Neural progenitor cell (in vitro differentiated cells): ENCODE measurements at regions not wholly inside any gene's neighbourhood (a gene's known extent, or its start where the extent isn't known, plus 50 kb on each side); places are given as distances from the start of the nearest gene placed in this dataset.

Experiments used
- DNase-seq: peaks from one replicate; pipeline ENCODE4 v3.0.0-alpha.2; 2016; ENCODE audit warnings: low spot score
- H2AFZ ChIP-seq: fragments of 200-600 bp; sonication (generic); replicated peaks from 2 replicates; pipeline ENCODE4 v1.6.1; 2016; ENCODE audit warnings: antibody characterized with exemption
- H3F3A ChIP-seq: fragments of 200-600 bp; sonication (generic); 2 replicates; pipeline ENCODE4 v1.6.1; 2016; ENCODE audit warnings: antibody characterized with exemption, low read depth
- H3K27ac ChIP-seq: fragments of 200-600 bp; sonication (generic); 2 replicates; pipeline ENCODE4 v1.5.1; 2016; ENCODE audit warnings: mild to moderate bottlenecking
- H3K27me3 ChIP-seq: fragments of 200-600 bp; sonication (generic); 2 replicates; pipeline ENCODE4 v1.6.1; 2016; ENCODE audit warnings: mild to moderate bottlenecking, moderate library complexity
- H3K36me3 ChIP-seq: fragments of 200-600 bp; sonication (generic); 2 replicates; pipeline ENCODE4 v1.5.1; 2016
- H3K4me1 ChIP-seq: fragments of 200-600 bp; sonication (generic); 2 replicates; pipeline ENCODE4 v1.6.1; 2016; ENCODE audit warnings: mixed run types
- H3K4me2 ChIP-seq: fragments of 200-600 bp; sonication (generic); 2 replicates; pipeline ENCODE4 v1.6.1; 2016
- H3K4me3 ChIP-seq: fragments of 200-600 bp; sonication (generic); 2 replicates; pipeline ENCODE4 v1.5.1; 2016
- H3K79me2 ChIP-seq: fragments of 200-600 bp; sonication (generic); 2 replicates; pipeline ENCODE4 v1.6.1; 2016; ENCODE audit warnings: low read depth
- H3K9ac ChIP-seq: fragments of 200-600 bp; sonication (generic); 2 replicates; pipeline ENCODE4 v1.6.1; 2016
- H3K9me3 ChIP-seq: fragments of 200-600 bp; sonication (generic); 2 replicates; pipeline ENCODE4 v1.5.1; 2016; ENCODE audit warnings: low read depth
- H4K20me1 ChIP-seq: fragments of 200-600 bp; sonication (generic); 2 replicates; pipeline ENCODE4 v1.6.1; 2016; ENCODE audit warnings: low read depth
- H3K27ac Mint-ChIP-seq: 3 replicates; pipeline ENCODE4 v1.8.0; 2021; ENCODE audit warnings: mixed read lengths
- H3K27me3 Mint-ChIP-seq: 2 replicates; pipeline ENCODE4 v1.8.0; 2022; ENCODE audit warnings: low read depth, mild to moderate bottlenecking, inconsistent platforms, moderate library complexity, mixed read lengths; ENCODE audit not compliant: insufficient read depth
- H3K36me3 Mint-ChIP-seq: 3 replicates; pipeline ENCODE4 v1.8.0; 2021; ENCODE audit warnings: mixed read lengths
- H3K4me1 Mint-ChIP-seq: 3 replicates; pipeline ENCODE4 v1.8.0; 2021; ENCODE audit warnings: mixed read lengths
- H3K4me3 Mint-ChIP-seq: 3 replicates; pipeline ENCODE4 v1.8.0; 2021; ENCODE audit warnings: mild to moderate bottlenecking, moderate library complexity, mixed read lengths
- H3K9me3 Mint-ChIP-seq: 3 replicates; pipeline ENCODE4 v1.8.0; 2020; ENCODE audit warnings: mixed read lengths
- CTCF ChIP-seq: fragments of 200-600 bp; sonication (generic); IDR thresholded peaks from 2 replicates; pipeline ENCODE4 v1.5.1; 2017; ENCODE audit warnings: antibody characterized with exemption, mild to moderate bottlenecking
- EZH2 ChIP-seq: fragments of 200-600 bp; sonication (generic); IDR thresholded peaks from 2 replicates; pipeline ENCODE4 v1.6.1; 2017; ENCODE audit warnings: antibody characterized with exemption, mild to moderate bottlenecking, moderate library complexity
- EZH2phosphoT487 ChIP-seq: fragments of 200-600 bp; sonication (generic); IDR thresholded peaks from 2 replicates; pipeline ENCODE4 v1.6.1; 2017; ENCODE audit warnings: antibody characterized with exemption

- Histone ChIP-seq H3K27ac (no peak overlapping the region), H3K4me1 (peaks cover 11% of the 10 kb centered on the region), H3K79me2 (no peaks in the 10 kb centered on the region), H3K4me2 (no peak overlapping the region), H3K9me3 (no peaks in the 10 kb centered on the region), H3K9ac (no peak overlapping the region), H3K36me3 (no peaks in the 10 kb centered on the region), H3K4me3 (no peak overlapping the region), H4K20me1 (no peaks in the 10 kb centered on the region), H3F3A (no peaks in the 10 kb centered on the region), H2AFZ (peak overlapping the region; percentile 20), H3K27me3 (no peaks in the 10 kb centered on the region)
- Mint-ChIP-seq H3K27me3 (no peaks in the 10 kb centered on the region), H3K9me3 (no peaks in the 10 kb centered on the region), H3K4me1 (peaks cover 10% of the 10 kb centered on the region), H3K4me3 (no peak overlapping the region), H3K27ac (no peak overlapping the region), H3K36me3 (no peaks in the 10 kb centered on the region)
- no peak for DNase-seq
- TF ChIP-seq EZH2 = no peak
- TF ChIP-seq EZH2phosphoT487 = no peak
- no peak for TF ChIP-seq CTCF
Observed at GRCh38 chr1:95308276-95309030, 74.4 kb downstream of the RWDD3 start.

- no peaks in the 10 kb centered on the region for H3K27me3 ChIP-seq
- no peaks in the 10 kb centered on the region for H3K79me2 ChIP-seq
- no peak overlapping the region for H2AFZ ChIP-seq
- Mint-ChIP-seq H3K4me1 (peaks cover 10% of the 10 kb centered on the region), H3K27ac (no peak overlapping the region), H3K4me3 (no peak overlapping the region), H3K27me3 (no peaks in the 10 kb centered on the region), H3K9me3 (no peaks in the 10 kb centered on the region), H3K36me3 (no peaks in the 10 kb centered on the region)
- H4K20me1 ChIP-seq = no peaks in the 10 kb centered on the region
- peak; percentile 80 for DNase-seq
- H3K4me3 ChIP-seq = no peak overlapping the region
- H3K4me1 ChIP-seq = peaks cover 11% of the 10 kb centered on the region
- H3F3A ChIP-seq = no peaks in the 10 kb centered on the region
- H3K36me3 ChIP-seq = no peaks in the 10 kb centered on the region
- H3K9ac ChIP-seq = no peak overlapping the region
- no peaks in the 10 kb centered on the region for H3K9me3 ChIP-seq
- peak; percentile 84 for TF ChIP-seq CTCF
- no peak for TF ChIP-seq EZH2phosphoT487
- H3K4me2 ChIP-seq = no peak overlapping the region
- H3K27ac ChIP-seq = no peak overlapping the region
Observed at GRCh38 chr1:95309031-95309471, 75.0 kb downstream of the RWDD3 start.

GRCh38 chr1:95311014-95311413 lies 77.0 kb downstream of the RWDD3 start:
- H4K20me1 ChIP-seq = no peaks in the 10 kb centered on the region
- Mint-ChIP-seq H3K36me3 (no peaks in the 10 kb centered on the region), H3K9me3 (no peaks in the 10 kb centered on the region), H3K27ac (no peak overlapping the region), H3K27me3 (peaks cover 5% of the 10 kb centered on the region), H3K4me1 (peaks cover 10% of the 10 kb centered on the region), H3K4me3 (no peak overlapping the region)
- H3K9me3 ChIP-seq = no peaks in the 10 kb centered on the region
- H3K36me3 ChIP-seq = no peaks in the 10 kb centered on the region
- no peaks in the 10 kb centered on the region for H3K27me3 ChIP-seq
- no peaks in the 10 kb centered on the region for H3K79me2 ChIP-seq
- H3K4me1 ChIP-seq = peaks cover 11% of the 10 kb centered on the region
- TF ChIP-seq EZH2 (no peak), EZH2phosphoT487 (no peak), CTCF (no peak)
- no peak overlapping the region for H3K27ac ChIP-seq
- no peak overlapping the region for H3K4me2 ChIP-seq
- H3F3A ChIP-seq = no peaks in the 10 kb centered on the region
- no peak overlapping the region for H3K4me3 ChIP-seq
- no peak overlapping the region for H3K9ac ChIP-seq
- H2AFZ ChIP-seq = peak overlapping the region; percentile 71
- DNase-seq = no peak
